Activated B cell treated with CpG ODN at 0.5 μM for 24 hours (primary cell): ENCODE measurements at regions not wholly inside any gene's neighbourhood (a gene's known extent, or its start where the extent isn't known, plus 50 kb on each side); places are given as distances from the start of the nearest gene placed in this dataset.

Source experiments
- ATAC-seq: fragments of 200-7000 bp; cut with Tn5 transposase; one replicate; pipeline ENCODE4 v1.10.0; 2021; ENCODE audit warnings: low read depth, mild to moderate bottlenecking, moderate library complexity
- CTCF ChIA-PET: fragments of 350-600 bp; sonication (Branson Sonifier 250); formaldehyde crosslinking; loops from one replicate; lab custom pipeline; 2021; ENCODE audit warnings: antibody characterized with exemption; lab: Charles Lee
- POLR2A ChIA-PET: fragments of 350-600 bp; sonication (Branson Sonifier 250); formaldehyde crosslinking; loops from one replicate; lab custom pipeline; 2021; ENCODE audit warnings: antibody characterized with exemption; lab: Charles Lee
- DNase-seq: peaks from one replicate; pipeline ENCODE4 v3.0.0; 2022
- H3K27ac Mint-ChIP-seq: one replicate; pipeline ENCODE4 v1.8.0; 2020; ENCODE audit warnings: mixed read lengths
- H3K27me3 Mint-ChIP-seq: one replicate; pipeline ENCODE4 v1.8.0; 2021; ENCODE audit warnings: mixed read lengths
- H3K36me3 Mint-ChIP-seq: one replicate; pipeline ENCODE4 v1.8.0; 2021; ENCODE audit warnings: low read depth, mixed read lengths
- H3K4me1 Mint-ChIP-seq: one replicate; pipeline ENCODE4 v1.8.0; 2021; ENCODE audit warnings: mixed read lengths
- H3K4me3 Mint-ChIP-seq: one replicate; pipeline ENCODE4 v1.8.0; 2020; ENCODE audit warnings: mild to moderate bottlenecking, mixed read lengths
- H3K9me3 Mint-ChIP-seq: one replicate; pipeline ENCODE4 v1.8.0; 2020; ENCODE audit warnings: mixed read lengths
- intact Hi-C: fragments of 100-400 bp; cut with micrococcal nuclease; formaldehyde crosslinking; loops from one replicate; pipeline ENCODE4 v1.15.1; 2024
- TF ChIP-seq, protein P1 (sequence below): fragments of 200-600 bp; IDR thresholded peaks from one replicate; pipeline ENCODE4 v1.8.0; 2022; ENCODE audit warnings: antibody characterized with exemption, mild to moderate bottlenecking

DNA sequence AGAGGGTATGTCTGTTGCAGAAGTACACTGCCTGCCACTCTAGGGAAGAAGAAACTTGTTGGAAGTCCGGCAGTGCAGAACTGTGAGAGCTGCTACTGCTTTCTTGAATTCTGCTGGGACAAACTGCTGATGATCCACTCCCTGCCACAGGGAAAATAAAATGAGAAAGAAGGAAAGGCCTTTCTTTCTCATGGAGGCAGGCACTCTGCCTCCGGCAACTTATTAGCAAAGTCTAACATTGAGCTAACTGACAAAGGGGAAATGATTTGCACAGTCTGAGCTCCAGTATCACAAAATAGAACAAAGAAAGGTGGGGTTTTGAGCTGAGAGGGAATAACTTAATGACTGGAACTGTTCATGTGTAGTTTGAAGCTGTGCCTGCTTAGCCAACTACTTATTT is 134.6 kb downstream of the AASDHPPT start:
- DNase-seq (no peak), ATAC-seq (no peak)
- intact Hi-C loops = no loop called here
- H3K4me3 Mint-ChIP-seq = no peak overlapping the region
- no peaks in the 10 kb centered on the region for H3K27me3 Mint-ChIP-seq
- ChIA-PET CTCF (no interaction called here), POLR2A (no interaction called here)
- no peaks in the 10 kb centered on the region for H3K9me3 Mint-ChIP-seq
- TF ChIP-seq, protein P1, sequence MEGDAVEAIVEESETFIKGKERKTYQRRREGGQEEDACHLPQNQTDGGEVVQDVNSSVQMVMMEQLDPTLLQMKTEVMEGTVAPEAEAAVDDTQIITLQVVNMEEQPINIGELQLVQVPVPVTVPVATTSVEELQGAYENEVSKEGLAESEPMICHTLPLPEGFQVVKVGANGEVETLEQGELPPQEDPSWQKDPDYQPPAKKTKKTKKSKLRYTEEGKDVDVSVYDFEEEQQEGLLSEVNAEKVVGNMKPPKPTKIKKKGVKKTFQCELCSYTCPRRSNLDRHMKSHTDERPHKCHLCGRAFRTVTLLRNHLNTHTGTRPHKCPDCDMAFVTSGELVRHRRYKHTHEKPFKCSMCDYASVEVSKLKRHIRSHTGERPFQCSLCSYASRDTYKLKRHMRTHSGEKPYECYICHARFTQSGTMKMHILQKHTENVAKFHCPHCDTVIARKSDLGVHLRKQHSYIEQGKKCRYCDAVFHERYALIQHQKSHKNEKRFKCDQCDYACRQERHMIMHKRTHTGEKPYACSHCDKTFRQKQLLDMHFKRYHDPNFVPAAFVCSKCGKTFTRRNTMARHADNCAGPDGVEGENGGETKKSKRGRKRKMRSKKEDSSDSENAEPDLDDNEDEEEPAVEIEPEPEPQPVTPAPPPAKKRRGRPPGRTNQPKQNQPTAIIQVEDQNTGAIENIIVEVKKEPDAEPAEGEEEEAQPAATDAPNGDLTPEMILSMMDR = no peak
- no peaks in the 10 kb centered on the region for H3K36me3 Mint-ChIP-seq
- H3K4me1 Mint-ChIP-seq = no peaks in the 10 kb centered on the region
- no peak overlapping the region for H3K27ac Mint-ChIP-seq

DNA sequence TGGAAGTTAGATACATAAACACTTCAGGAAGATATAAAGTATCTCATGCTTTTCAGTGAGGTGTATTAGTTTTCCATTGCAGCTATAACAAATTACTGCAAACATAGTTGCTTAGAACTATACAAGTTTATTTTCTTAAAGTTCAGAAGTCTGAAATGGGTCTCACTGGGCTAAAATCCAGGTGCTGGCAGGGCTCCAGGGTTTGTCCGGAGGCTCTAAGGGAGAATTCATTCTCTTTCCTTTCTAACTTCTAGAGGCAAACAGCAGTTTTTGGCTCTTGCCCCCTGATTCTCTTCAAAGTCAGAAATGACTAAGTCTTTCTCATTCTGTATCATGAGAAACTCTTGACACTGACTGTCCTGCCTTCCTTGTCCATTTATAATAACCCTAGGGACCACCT is 138.8 kb downstream of the AASDHPPT start:
- CTCF ChIA-PET = no interaction called here
- Mint-ChIP-seq H3K27me3 (no peaks in the 10 kb centered on the region), H3K4me1 (no peaks in the 10 kb centered on the region)

DNA sequence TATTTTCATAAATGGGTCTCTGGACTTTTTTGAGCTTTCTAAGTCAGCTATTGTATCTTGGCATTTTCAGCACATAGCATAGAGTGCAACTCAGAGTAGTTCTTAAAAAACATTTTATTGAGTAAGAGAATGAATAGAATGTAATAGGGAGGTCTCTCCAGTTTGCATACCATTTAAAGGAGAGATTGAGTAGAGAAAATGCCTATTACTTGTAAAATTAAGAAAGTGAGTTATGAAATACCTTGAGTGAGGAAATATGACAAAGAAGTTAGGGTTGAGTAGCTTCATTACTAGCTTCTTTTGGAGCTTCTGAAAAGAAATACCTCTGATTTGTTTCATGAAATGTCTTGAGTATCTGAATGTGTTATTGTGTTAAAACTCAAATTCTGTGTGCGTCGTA is 140.0 kb downstream of the AASDHPPT start:
- H3K36me3 Mint-ChIP-seq = no peaks in the 10 kb centered on the region
- CTCF ChIA-PET = no interaction called here
- H3K4me1 Mint-ChIP-seq = no peaks in the 10 kb centered on the region
- no peaks in the 10 kb centered on the region for H3K27me3 Mint-ChIP-seq
- H3K4me3 Mint-ChIP-seq = no peak overlapping the region
- intact Hi-C loops = no loop called here
- DNase-seq = no peak
- H3K9me3 Mint-ChIP-seq = peaks cover 9% of the 10 kb centered on the region
- no peak for ATAC-seq
- H3K27ac Mint-ChIP-seq = no peak overlapping the region
- TF ChIP-seq, protein P1 = no peak
- POLR2A ChIA-PET = no interaction called here

More for the DNA sequence above, 138.8 kb downstream of the AASDHPPT start:
- intact Hi-C loops = no loop called here
- ATAC-seq (no peak), DNase-seq (no peak)
- no peaks in the 10 kb centered on the region for H3K36me3 Mint-ChIP-seq
- no peaks in the 10 kb centered on the region for H3K9me3 Mint-ChIP-seq
- H3K27ac Mint-ChIP-seq = no peak overlapping the region
- TF ChIP-seq, protein P1 = no peak
- no peak overlapping the region for H3K4me3 Mint-ChIP-seq
- POLR2A ChIA-PET = no interaction called here

DNA sequence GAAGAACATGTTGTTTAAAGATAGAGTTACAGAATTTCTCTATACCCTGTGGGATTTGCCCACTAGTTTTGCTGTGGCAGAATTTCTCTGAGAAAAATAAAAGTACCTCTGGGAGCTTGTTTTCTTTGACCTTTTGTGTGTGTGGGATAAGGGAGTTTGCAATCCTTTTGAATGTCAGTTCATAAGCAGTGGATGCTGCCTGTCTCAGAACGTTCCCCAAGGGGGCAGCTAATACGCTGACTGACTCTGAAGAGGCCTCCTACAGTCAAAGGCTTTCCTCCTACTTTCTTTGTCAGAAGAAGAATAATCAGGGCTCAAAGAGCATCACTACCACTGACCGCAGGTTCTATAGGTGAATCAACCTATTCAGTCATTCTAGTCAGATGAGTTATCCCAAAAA is 140.6 kb downstream of the AASDHPPT start:
- H3K36me3 Mint-ChIP-seq = no peaks in the 10 kb centered on the region
- H3K9me3 Mint-ChIP-seq = peaks cover 14% of the 10 kb centered on the region
- H3K4me1 Mint-ChIP-seq = no peaks in the 10 kb centered on the region
- CTCF ChIA-PET = no interaction called here
- DNase-seq (no peak), ATAC-seq (no peak)
- H3K27ac Mint-ChIP-seq = no peak overlapping the region
- POLR2A ChIA-PET = no interaction called here
- intact Hi-C loops = no loop called here
- H3K27me3 Mint-ChIP-seq = no peaks in the 10 kb centered on the region
- H3K4me3 Mint-ChIP-seq = no peak overlapping the region
- TF ChIP-seq, protein P1 = no peak

DNA sequence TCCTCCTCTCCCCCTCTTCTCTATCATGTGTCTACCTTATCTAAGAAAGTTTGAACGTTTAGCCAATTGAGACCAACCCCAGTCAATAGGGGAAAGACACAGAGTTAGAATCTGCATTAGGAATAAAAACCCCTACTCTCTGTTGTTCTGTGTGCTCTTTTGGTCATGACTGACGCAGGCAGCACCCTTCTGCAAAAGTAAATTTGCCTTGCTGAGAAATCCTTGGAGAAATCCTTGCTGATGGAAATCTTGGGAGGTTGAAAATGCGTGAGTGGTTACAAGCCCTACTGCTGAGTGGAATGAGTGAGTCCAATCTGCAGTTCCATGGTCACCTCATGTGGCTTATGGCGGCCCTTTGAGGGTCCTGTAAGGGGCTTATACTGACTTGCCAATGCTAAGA is 145.2 kb downstream of the AASDHPPT start:
- ATAC-seq = no peak
- TF ChIP-seq, protein P1 = no peak
- no peak overlapping the region for H3K4me3 Mint-ChIP-seq

More for the DNA sequence above, 145.2 kb downstream of the AASDHPPT start:
- intact Hi-C loops = no loop called here
- Mint-ChIP-seq H3K27ac (no peak overlapping the region), H3K9me3 (peaks cover 21% of the 10 kb centered on the region), H3K36me3 (no peaks in the 10 kb centered on the region), H3K27me3 (no peaks in the 10 kb centered on the region), H3K4me1 (no peaks in the 10 kb centered on the region)
- ChIA-PET POLR2A (no interaction called here), CTCF (no interaction called here)
- DNase-seq = no peak
